GM23248 (cell line): ENCODE measurements at regions not wholly inside any gene's neighbourhood (a gene's known extent, or its start where the extent isn't known, plus 50 kb on each side); places are given as distances from the start of the nearest gene placed in this dataset.

Source experiments
- DNase-seq: peaks from one replicate; pipeline ENCODE4 v3.0.0-alpha.2; 2015
- H2AFZ ChIP-seq: fragments of 200-600 bp; sonication (generic); 2 replicates; pipeline ENCODE4 v1.6.1; 2016; ENCODE audit warnings: antibody characterized with exemption
- H3F3A ChIP-seq: fragments of 200-600 bp; sonication (generic); 2 replicates; pipeline ENCODE4 v1.6.1; 2016; ENCODE audit warnings: mild to moderate bottlenecking, antibody characterized with exemption, mixed run types; ENCODE audit not compliant: insufficient read depth
- H3K27ac ChIP-seq: fragments of 200-600 bp; sonication (generic); 2 replicates; pipeline ENCODE4 v1.5.1; 2016; ENCODE audit warnings: mild to moderate bottlenecking
- H3K27me3 ChIP-seq: fragments of 200-600 bp; sonication (generic); replicated peaks from 2 replicates; pipeline ENCODE4 v1.6.1; 2016; ENCODE audit warnings: mild to moderate bottlenecking; ENCODE audit not compliant: insufficient read depth
- H3K36me3 ChIP-seq: fragments of 200-600 bp; sonication (generic); 2 replicates; pipeline ENCODE4 v1.6.1; 2016; ENCODE audit warnings: low read depth, mild to moderate bottlenecking
- H3K4me1 ChIP-seq: fragments of 200-600 bp; sonication (generic); 2 replicates; pipeline ENCODE4 v1.6.1; 2016; ENCODE audit warnings: mild to moderate bottlenecking; ENCODE audit not compliant: insufficient read depth
- H3K4me2 ChIP-seq: fragments of 200-600 bp; sonication (generic); one replicate; pipeline ENCODE4 v1.6.1; 2016; ENCODE audit warnings: mild to moderate bottlenecking; ENCODE audit not compliant: unreplicated experiment
- H3K4me3 ChIP-seq: fragments of 200-600 bp; sonication (generic); 2 replicates; pipeline ENCODE4 v1.5.1; 2016; ENCODE audit warnings: mild to moderate bottlenecking
- H3K79me2 ChIP-seq: fragments of 200-600 bp; sonication (generic); 2 replicates; pipeline ENCODE4 v1.6.1; 2016; ENCODE audit warnings: mild to moderate bottlenecking; ENCODE audit not compliant: insufficient read depth
- H3K9ac ChIP-seq: fragments of 200-600 bp; sonication (generic); 2 replicates; pipeline ENCODE4 v1.6.1; 2016; ENCODE audit warnings: mild to moderate bottlenecking
- H3K9me2 ChIP-seq: fragments of 200-600 bp; sonication (generic); 2 replicates; pipeline ENCODE4 v1.6.1; 2016; ENCODE audit warnings: mixed run types, mild to moderate bottlenecking, moderate library complexity; ENCODE audit not compliant: insufficient read depth
- H3K9me3 ChIP-seq: fragments of 200-600 bp; sonication (generic); one replicate; pipeline ENCODE4 v1.6.1; 2017; ENCODE audit warnings: low read depth
- H4K20me1 ChIP-seq: fragments of 200-600 bp; sonication (generic); 2 replicates; pipeline ENCODE4 v1.6.0; 2016; ENCODE audit not compliant: insufficient read depth
- EZH2 ChIP-seq: fragments of 200-600 bp; sonication (generic); IDR thresholded peaks from 2 replicates; pipeline ENCODE4 v1.6.1; 2018; ENCODE audit warnings: antibody characterized with exemption, mild to moderate bottlenecking; ENCODE audit not compliant: insufficient read depth, poor library complexity, severe bottlenecking
- EZH2phosphoT487 ChIP-seq: fragments of 200-600 bp; sonication (generic); IDR thresholded peaks from 2 replicates; pipeline ENCODE4 v1.6.1; 2018; ENCODE audit warnings: antibody characterized with exemption, moderate library complexity, mild to moderate bottlenecking, low read depth; ENCODE audit not compliant: insufficient read depth
- WGBS, 2 experiments: methylation state at CpG; one replicate each; pipeline ENCODE4 v1.1.6; 2015 to 2017; ENCODE audit warnings: low lambda C conversion rate in 2 of 2, low coverage in 1 of 2; ENCODE audit errors: missing lambda C conversion rate in 2 of 2; 5-methylcytosine and 5-hydroxymethylcytosine counted together
- in situ Hi-C: fragments of 300-500 bp; cut with MboI; formaldehyde crosslinking; loops from 2 replicates; pipeline ENCODE4 v1.15.0; 2020

GRCh38 chr9:119789987-119790386 is 420.8 kb upstream of the BRINP1 start:
- in situ Hi-C loops: no loop called here
- WGBS, 2 experiments: 4 to 7% methylated on average over 1 of the region's 1 CpG

GRCh38 chr9:119788921-119789320 is 419.7 kb upstream of the BRINP1 start:
- no peaks in the 10 kb centered on the region for H3K36me3 ChIP-seq
- H4K20me1 ChIP-seq: no peaks in the 10 kb centered on the region
- H3K4me3 ChIP-seq: no peak overlapping the region
- no peaks in the 10 kb centered on the region for H3K79me2 ChIP-seq
- H3K4me2 ChIP-seq: no peak overlapping the region
- no peaks in the 10 kb centered on the region for H3K27me3 ChIP-seq
- H3K27ac ChIP-seq: no peak overlapping the region
- H3K9me2 ChIP-seq: no peaks in the 10 kb centered on the region
- no peaks in the 10 kb centered on the region for H3F3A ChIP-seq
- in situ Hi-C loops: no loop called here
- no peaks in the 10 kb centered on the region for H3K4me1 ChIP-seq
- WGBS, 2 experiments: 53 to 54% methylated on average over 2 of the region's 2 CpGs
- no peak for TF ChIP-seq EZH2phosphoT487
- no peaks in the 10 kb centered on the region for H3K9me3 ChIP-seq
- no peak overlapping the region for H3K9ac ChIP-seq
- DNase-seq: no peak
- no peak overlapping the region for H2AFZ ChIP-seq

More at GRCh38 chr9:119789987-119790386, 420.8 kb upstream of the BRINP1 start:
- Histone ChIP-seq H2AFZ (no peak overlapping the region), H3F3A (no peaks in the 10 kb centered on the region), H3K4me3 (no peak overlapping the region), H4K20me1 (no peaks in the 10 kb centered on the region), H3K36me3 (no peaks in the 10 kb centered on the region), H3K9ac (no peak overlapping the region), H3K27me3 (no peaks in the 10 kb centered on the region), H3K4me1 (no peaks in the 10 kb centered on the region), H3K4me2 (no peak overlapping the region), H3K9me3 (no peaks in the 10 kb centered on the region), H3K27ac (no peak overlapping the region), H3K79me2 (no peaks in the 10 kb centered on the region), H3K9me2 (no peaks in the 10 kb centered on the region)
- TF ChIP-seq EZH2phosphoT487 (no peak), EZH2 (no peak)
- DNase-seq: no peak

- Histone ChIP-seq H3K36me3 (no peaks in the 10 kb centered on the region), H3K79me2 (no peaks in the 10 kb centered on the region), H3F3A (no peaks in the 10 kb centered on the region), H3K9me3 (no peaks in the 10 kb centered on the region), H2AFZ (no peak overlapping the region), H3K4me1 (no peaks in the 10 kb centered on the region), H3K4me3 (no peak overlapping the region), H3K27me3 (no peaks in the 10 kb centered on the region), H3K9ac (no peak overlapping the region), H3K27ac (no peak overlapping the region), H4K20me1 (no peaks in the 10 kb centered on the region), H3K9me2 (no peaks in the 10 kb centered on the region), H3K4me2 (no peak overlapping the region)
- in situ Hi-C loops: no loop called here
- DNase-seq: no peak
- TF ChIP-seq EZH2 (no peak), EZH2phosphoT487 (no peak)
These were observed 412.7 kb upstream of the BRINP1 start for GRCh38 chr9:119781886-119782285.

- no peak overlapping the region for H3K9ac ChIP-seq
- no peak overlapping the region for H3K4me3 ChIP-seq
- no peaks in the 10 kb centered on the region for H4K20me1 ChIP-seq
- DNase-seq: no peak
- no peaks in the 10 kb centered on the region for H3K9me3 ChIP-seq
- no peak overlapping the region for H2AFZ ChIP-seq
- H3K36me3 ChIP-seq: no peaks in the 10 kb centered on the region
- H3K4me1 ChIP-seq: no peaks in the 10 kb centered on the region
- no peak overlapping the region for H3K4me2 ChIP-seq
- H3F3A ChIP-seq: no peaks in the 10 kb centered on the region
- WGBS, 2 experiments: 38 to 45% methylated on average over 3 of the region's 3 CpGs
- TF ChIP-seq EZH2phosphoT487 (no peak), EZH2 (no peak)
- no peaks in the 10 kb centered on the region for H3K27me3 ChIP-seq
- no peak overlapping the region for H3K27ac ChIP-seq
- in situ Hi-C loops: no loop called here
- no peaks in the 10 kb centered on the region for H3K9me2 ChIP-seq
- H3K79me2 ChIP-seq: no peaks in the 10 kb centered on the region
These were observed 406.2 kb upstream of the BRINP1 start for GRCh38 chr9:119775410-119775809.

GRCh38 chr9:119773823-119774222 is 404.6 kb upstream of the BRINP1 start:
- in situ Hi-C loops: no loop called here
- no peaks in the 10 kb centered on the region for H3K79me2 ChIP-seq
- no peak overlapping the region for H3K4me2 ChIP-seq
- H3K9me3 ChIP-seq: no peaks in the 10 kb centered on the region
- H3K9ac ChIP-seq: no peak overlapping the region
- WGBS, 2 experiments: 35 to 41% methylated on average over 2 of the region's 2 CpGs
- no peak for TF ChIP-seq EZH2
- TF ChIP-seq EZH2phosphoT487: no peak
- no peaks in the 10 kb centered on the region for H3K9me2 ChIP-seq
- H3K27me3 ChIP-seq: no peaks in the 10 kb centered on the region
- no peaks in the 10 kb centered on the region for H3K4me1 ChIP-seq
- no peaks in the 10 kb centered on the region for H3K36me3 ChIP-seq
- H4K20me1 ChIP-seq: no peaks in the 10 kb centered on the region
- no peak for DNase-seq
- no peak overlapping the region for H3K27ac ChIP-seq
- no peak overlapping the region for H2AFZ ChIP-seq
- no peaks in the 10 kb centered on the region for H3F3A ChIP-seq
- H3K4me3 ChIP-seq: no peak overlapping the region
